ENCODE measurements at regions not wholly inside any gene's neighbourhood (a gene's known extent, or its start where the extent isn't known, plus 50 kb on each side); places are given as distances from the start of the nearest gene placed in this dataset.

GRCh38 chr3:194837457-194838127 is 151.9 kb downstream of the FAM43A start (continued):
- TF ChIP-seq ZNF462 (CRISPR knock-in tag; IDR thresholded peaks at IDR 0.05), result no peak

GRCh38 chr3:194838236-194838635 is 152.6 kb downstream of the FAM43A start:
- no peak overlapping the region for H3K4me3 Mint-ChIP-seq
- H3K36me3 Mint-ChIP-seq (ENCODE audit: low read depth), result no peaks in the 10 kb centered on the region
- Histone ChIP-seq H3K4me3 (no peak overlapping the region), H3K36me3 (ENCODE audit: insufficient read depth) (no peaks in the 10 kb centered on the region), H3K9me2 (ENCODE audit: insufficient read depth) (no peaks in the 10 kb centered on the region), H3K4me2 (no peak overlapping the region), H3K79me2 (replicated peaks; ENCODE audit: insufficient read depth) (no peaks in the 10 kb centered on the region), H3K27me3 (ENCODE audit: insufficient read depth) (no peaks in the 10 kb centered on the region), H3F3A (replicated peaks; ENCODE audit: low read depth) (no peaks in the 10 kb centered on the region), H2AFZ (no peak overlapping the region), H3K4me1 (ENCODE audit: insufficient read depth) (no peaks in the 10 kb centered on the region), H3K27ac (ENCODE audit: low read depth) (no peak overlapping the region), H4K20me1 (replicated peaks; ENCODE audit: insufficient read depth) (no peaks in the 10 kb centered on the region)
- H3K27me3 Mint-ChIP-seq (ENCODE audit: insufficient read depth, low read depth, poor library complexity), result peaks cover 3% of the 10 kb centered on the region
- no peak overlapping the region for H3K27ac Mint-ChIP-seq
- peaks cover 4% of the 10 kb centered on the region; the same call in 1 of the 3 replicates for H3K9me3 Mint-ChIP-seq
- no peak for ATAC-seq
- DNase-seq (ENCODE audit: low spot score), result no peak
- H3K4me1 Mint-ChIP-seq, result no peaks in the 10 kb centered on the region
- TF ChIP-seq ZNF462 (CRISPR knock-in tag; IDR thresholded peaks at IDR 0.05) (no peak), CTCF (conservative IDR thresholded peaks at IDR 0.05; ENCODE audit: low read depth in 2 of 2) (no peak), NANOG (IDR thresholded peaks at IDR 0.05; ENCODE audit: borderline replicate concordance) (no peak), JUNB (IDR thresholded peaks at IDR 0.05; ENCODE audit: unreplicated experiment) (no peak), ZNF114 (CRISPR knock-in tag; IDR thresholded peaks at IDR 0.05) (no peak), CREB1 (CRISPR knock-in tag; IDR thresholded peaks at IDR 0.05; ENCODE audit: low read depth) (no peak)

Data from GM23338 (cell line).